ENCODE measurements at regions not wholly inside any gene's neighbourhood (a gene's known extent, or its start where the extent isn't known, plus 50 kb on each side); places are given as distances from the start of the nearest gene placed in this dataset.

GRCh38 chr6:127641905-127642304, 64.9 kb downstream of the C6orf58 start:
- no peaks in the 10 kb centered on the region for H3K36me3 Mint-ChIP-seq (ENCODE audit: low read depth)
- peak; percentile 28 for DNase-seq
- H3K27ac Mint-ChIP-seq: no peak overlapping the region
- peaks cover 9% of the 10 kb centered on the region for H3K27me3 Mint-ChIP-seq
- H3K4me1 Mint-ChIP-seq (ENCODE audit: low read depth): no peaks in the 10 kb centered on the region
- peaks cover 6% of the 10 kb centered on the region for H3K9me3 Mint-ChIP-seq
- H3K4me3 Mint-ChIP-seq: no peak overlapping the region

Measured in activated T-cell treated with anti-CD3 and anti-CD28 coated beads, Interleukin-2, amount 50 U/mL, for 24 hours (primary cell).